ENCODE measurements at regions not wholly inside any gene's neighbourhood (a gene's known extent, or its start where the extent isn't known, plus 50 kb on each side); places are given as distances from the start of the nearest gene placed in this dataset.

GRCh38 chr3:5618170-5618569 is 430.7 kb downstream of the EDEM1 start:
- no peak for DNase-seq (ENCODE audit: low spot score)

- DNase-seq (ENCODE audit: low spot score) = no peak
Measured at GRCh38 chr3:5630406-5630805, 442.9 kb downstream of the EDEM1 start.

- DNase-seq (ENCODE audit: low spot score) = no peak
Measured at GRCh38 chr3:5633960-5634359, 446.5 kb downstream of the EDEM1 start.

DNA sequence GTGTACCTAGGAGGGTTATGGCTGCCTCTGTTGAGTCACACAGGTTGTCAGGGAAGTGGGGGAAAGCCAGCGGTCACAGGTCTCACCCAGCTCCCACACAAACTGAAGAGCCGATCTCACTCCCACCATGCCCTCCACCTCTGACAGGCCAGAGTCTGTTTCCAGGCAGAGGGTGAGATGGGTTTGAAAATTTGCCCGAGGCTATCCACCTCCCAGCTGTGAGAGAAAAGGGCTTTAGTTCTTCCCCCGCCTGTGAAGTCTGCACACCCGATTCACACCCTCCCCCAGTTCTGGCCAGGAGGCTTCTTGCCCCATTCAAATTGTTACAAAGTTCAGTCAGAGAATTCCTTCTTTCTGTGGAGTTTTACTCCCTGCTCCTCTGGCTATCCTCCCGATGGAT is 446.9 kb downstream of the EDEM1 start:
- no peak for DNase-seq (ENCODE audit: low spot score)

- DNase-seq (ENCODE audit: low spot score) = no peak
Measured at GRCh38 chr3:5635746-5636145, 448.2 kb downstream of the EDEM1 start.

- no peak for DNase-seq (ENCODE audit: low spot score)
Measured at GRCh38 chr3:5638550-5638949, 451.0 kb downstream of the EDEM1 start.

- DNase-seq (ENCODE audit: low spot score) = no peak
Measured at GRCh38 chr3:5644773-5645670, 457.5 kb downstream of the EDEM1 start.

DNA sequence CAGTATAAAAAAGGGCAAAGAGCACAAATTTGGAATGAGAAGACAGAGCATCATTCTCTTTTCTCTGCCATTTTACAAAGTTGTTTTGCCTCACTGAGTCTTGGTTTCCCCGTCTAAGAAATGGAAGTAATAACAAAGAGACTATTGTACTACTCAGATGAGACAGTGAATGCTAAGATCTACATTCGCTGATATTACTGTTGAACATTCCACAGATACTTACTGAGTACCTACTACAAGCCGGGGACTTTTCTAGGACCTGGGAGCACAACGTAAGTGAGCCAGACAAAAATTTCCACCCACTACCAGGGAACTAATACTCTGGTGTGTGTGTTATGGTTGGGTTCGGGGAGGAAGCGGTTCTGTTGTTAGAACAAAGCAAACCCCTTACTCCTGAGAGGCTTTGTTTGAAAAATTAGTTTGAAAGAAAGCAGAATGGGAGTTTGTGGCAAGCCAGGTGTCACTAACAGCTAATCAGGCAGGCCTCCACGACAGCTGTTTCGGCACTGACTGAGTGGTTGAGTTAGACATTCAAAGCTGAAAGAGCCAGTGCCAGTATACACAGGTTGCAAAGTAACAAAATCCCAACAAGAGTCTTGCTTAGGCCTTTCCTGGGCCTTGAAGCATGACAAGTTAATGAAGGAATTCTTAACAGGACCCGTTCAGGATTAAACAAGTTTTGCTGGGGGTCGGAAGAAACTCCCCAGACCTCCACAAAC is 458.3 kb downstream of the EDEM1 start:
- DNase-seq (ENCODE audit: low spot score) = no peak

- no peak for DNase-seq (ENCODE audit: low spot score)
Measured at GRCh38 chr3:5650303-5650702, 462.8 kb downstream of the EDEM1 start.

DNA sequence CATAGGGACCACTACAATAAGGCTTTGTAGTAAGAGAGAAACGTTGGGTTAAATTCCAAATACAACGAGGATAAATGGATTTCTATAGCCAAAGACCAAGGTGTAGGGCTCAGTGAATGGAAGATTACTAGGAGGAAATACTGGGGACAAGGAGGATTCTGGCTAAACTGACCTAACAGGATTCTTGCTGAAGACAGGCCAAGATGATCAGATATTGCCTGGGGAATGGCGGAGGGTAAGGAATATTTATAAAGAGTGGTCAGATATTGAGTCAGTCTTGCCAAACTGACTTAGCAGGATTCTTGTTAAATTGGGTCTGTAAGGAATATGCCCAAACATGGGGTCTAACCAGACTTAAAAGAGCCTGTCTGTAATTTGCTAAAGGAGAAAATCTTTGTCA is 463.8 kb downstream of the EDEM1 start:
- no peak for DNase-seq (ENCODE audit: low spot score)

DNA sequence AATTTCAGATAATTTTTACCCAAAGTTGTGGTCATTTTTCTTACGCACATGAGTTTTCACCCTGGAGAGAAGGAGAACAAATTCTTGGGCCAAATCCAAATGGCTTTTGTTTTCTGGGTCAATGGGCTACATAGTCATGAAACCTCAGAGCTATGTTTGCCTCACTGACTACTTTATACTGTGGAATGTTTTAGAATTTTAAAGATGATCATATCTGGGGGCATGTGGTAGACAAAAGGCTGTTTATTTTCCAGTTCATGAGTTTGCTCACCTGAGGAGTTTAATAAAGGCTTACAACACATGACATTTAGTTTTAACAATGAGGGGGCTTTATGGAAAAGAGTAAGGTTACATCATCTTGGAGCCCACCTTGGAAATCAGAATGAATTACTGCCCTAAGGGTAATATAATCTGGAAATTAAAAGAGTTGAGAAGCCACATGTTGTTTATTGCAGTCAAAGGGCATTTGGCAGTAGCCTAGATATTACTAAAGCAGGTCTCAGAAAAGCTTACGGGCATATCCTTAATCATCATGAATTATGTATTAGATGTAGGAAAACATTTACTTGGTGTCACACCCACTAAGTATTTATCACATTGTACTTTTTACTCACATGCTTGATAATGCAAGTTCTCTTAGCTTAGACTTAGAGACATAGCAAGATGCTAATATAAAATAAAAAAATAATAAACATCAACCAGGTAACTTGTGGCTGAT is 466.1 kb downstream of the EDEM1 start:
- no peak for DNase-seq (ENCODE audit: low spot score)

- DNase-seq (ENCODE audit: low spot score) = no peak
Measured at GRCh38 chr3:5657106-5657505, 469.6 kb downstream of the EDEM1 start.

- DNase-seq (ENCODE audit: low spot score) = no peak
Measured at GRCh38 chr3:5663601-5664000, 476.1 kb downstream of the EDEM1 start.

DNA sequence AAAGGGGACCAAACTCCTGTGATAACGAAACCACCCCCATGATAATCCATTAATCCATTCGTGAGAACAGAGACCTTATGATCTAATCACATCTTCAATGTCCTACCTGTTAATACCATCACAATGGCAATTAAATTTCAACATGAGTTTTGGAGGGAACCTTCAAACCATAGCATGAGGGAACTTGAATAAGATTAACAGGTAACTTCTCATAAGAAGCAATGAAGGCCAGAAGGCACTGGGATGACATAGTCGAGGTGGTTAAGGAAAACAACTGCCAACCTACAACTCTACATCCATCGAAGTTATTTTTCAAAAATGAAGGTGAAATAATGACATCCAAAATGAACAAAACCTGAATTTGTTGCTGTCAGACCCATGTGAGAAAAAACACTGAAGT is 478.9 kb downstream of the EDEM1 start:
- no peak for DNase-seq (ENCODE audit: low spot score)

GRCh38 chr3:5673521-5673920 is 486.0 kb downstream of the EDEM1 start:
- no peak for DNase-seq (ENCODE audit: low spot score)

- DNase-seq (ENCODE audit: low spot score) = no peak
Measured at GRCh38 chr3:5675319-5675718, 487.8 kb downstream of the EDEM1 start.

- no peak for DNase-seq (ENCODE audit: low spot score)
Measured at GRCh38 chr3:5677555-5677954, 490.0 kb downstream of the EDEM1 start.

DNA sequence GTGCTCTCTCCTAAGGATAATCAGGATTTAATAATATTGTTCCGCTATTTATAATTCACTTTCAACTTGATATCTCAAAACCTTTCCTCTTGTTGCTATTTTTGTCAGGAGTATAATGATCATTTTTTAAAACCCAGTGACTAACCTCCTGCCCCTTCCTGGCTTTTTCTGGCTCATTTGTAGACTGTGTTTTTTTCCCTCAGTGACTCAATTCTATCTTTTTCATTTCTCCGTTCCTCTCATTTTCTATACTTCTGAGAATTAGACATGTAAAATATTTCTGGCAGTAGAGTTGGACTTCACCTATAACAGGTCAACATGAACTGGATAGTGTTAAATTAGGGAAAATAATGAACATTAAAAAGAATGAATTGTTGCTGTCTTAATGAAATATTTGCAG is 490.7 kb downstream of the EDEM1 start:
- no peak for DNase-seq (ENCODE audit: low spot score)

- no peak for DNase-seq (ENCODE audit: low spot score)
Measured at GRCh38 chr3:5678844-5679243, 491.3 kb downstream of the EDEM1 start.

- no peak for DNase-seq (ENCODE audit: low spot score)
Measured at GRCh38 chr3:5687230-5687629, 499.7 kb downstream of the EDEM1 start.

- DNase-seq (ENCODE audit: low spot score) = no peak
Measured at GRCh38 chr3:5690490-5690889, 503.0 kb downstream of the EDEM1 start.

DNA sequence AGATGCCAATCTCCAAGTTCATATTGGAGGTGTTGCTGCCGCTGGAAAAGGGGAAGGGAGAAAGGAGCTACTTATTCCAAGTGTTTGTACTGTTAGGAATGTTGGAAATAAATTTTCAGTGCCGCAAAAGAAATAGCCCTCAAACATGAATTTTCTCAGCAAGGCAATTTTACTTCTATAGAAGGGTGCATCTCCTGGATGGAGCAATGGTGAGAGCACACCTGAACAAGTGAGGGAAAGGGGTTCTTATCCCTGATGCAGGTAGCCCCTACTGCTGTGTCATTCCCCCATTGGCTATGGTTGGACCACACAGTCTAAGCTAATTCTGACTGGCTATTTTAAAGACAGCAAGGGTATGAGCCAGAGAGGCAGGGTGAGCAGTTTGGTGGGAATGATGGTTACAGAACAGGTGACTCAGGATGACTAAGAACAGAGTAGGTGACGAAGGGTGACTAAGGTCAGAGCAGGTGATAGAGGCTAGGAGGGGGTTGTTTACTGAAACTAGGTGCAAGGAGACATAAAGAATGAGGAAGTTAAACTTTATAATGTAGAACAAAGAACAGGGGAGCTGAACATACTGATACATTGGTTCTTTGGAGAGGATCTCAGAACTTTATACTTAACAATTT is 503.5 kb downstream of the EDEM1 start:
- no peak for DNase-seq (ENCODE audit: low spot score)
